Fibroblast of mammary gland (primary cell): ENCODE measurements at regions not wholly inside any gene's neighbourhood (a gene's known extent, or its start where the extent isn't known, plus 50 kb on each side); places are given as distances from the start of the nearest gene placed in this dataset.

Source experiments
- DNase-seq: peaks from one replicate; pipeline ENCODE4 v3.0.0-alpha.2; 2010; ENCODE audit warnings: low read depth
- H3K4me3 ChIP-seq: 2 replicates; pipeline ENCODE4 v1.5.1; 2011; ENCODE audit warnings: low read depth, mild to moderate bottlenecking, low read length, moderate library complexity; ENCODE audit not compliant: control insufficient read depth
- CTCF ChIP-seq: conservative IDR thresholded peaks from 2 replicates; pipeline ENCODE4 v1.5.1; 2011; ENCODE audit warnings: low read depth, low read length, inconsistent platforms; ENCODE audit not compliant: control insufficient read depth, insufficient read depth

GRCh38 chr16:48050871-48051270 is 104.9 kb downstream of the ABCC12 start:
- no peak overlapping the region for H3K4me3 ChIP-seq
- DNase-seq: no peak
- TF ChIP-seq CTCF: no peak

GRCh38 chr16:48049847-48050246 is 105.9 kb downstream of the ABCC12 start:
- no peak for DNase-seq
- H3K4me3 ChIP-seq: no peak overlapping the region
- no peak for TF ChIP-seq CTCF

DNA sequence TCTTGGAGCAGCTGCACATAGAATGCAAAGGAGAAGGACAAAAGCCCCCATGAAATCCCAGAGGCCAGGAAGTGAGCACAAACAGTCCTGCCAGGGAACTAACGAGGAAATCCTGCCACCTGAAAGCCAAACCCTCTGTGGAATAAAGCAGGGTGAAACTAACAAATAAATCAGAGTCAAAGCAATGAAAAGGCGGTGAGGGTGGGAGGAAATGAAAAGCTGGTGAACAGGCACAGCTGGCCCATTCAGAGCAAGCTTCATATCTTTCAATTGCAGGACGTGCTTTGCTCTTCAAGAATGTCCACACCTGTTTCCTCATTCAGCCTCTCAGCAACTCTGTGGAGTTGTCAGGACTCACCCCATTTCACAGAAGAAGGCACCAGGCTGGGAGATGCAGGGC is 108.1 kb downstream of the ABCC12 start:
- no peak for DNase-seq
- TF ChIP-seq CTCF: no peak
- no peak overlapping the region for H3K4me3 ChIP-seq

GRCh38 chr16:48047241-48047640 is 108.6 kb downstream of the ABCC12 start:
- no peak for DNase-seq
- H3K4me3 ChIP-seq: no peak overlapping the region
- no peak for TF ChIP-seq CTCF

- no peak for DNase-seq
- no peak overlapping the region for H3K4me3 ChIP-seq
- no peak for TF ChIP-seq CTCF
Measured at GRCh38 chr16:48044117-48044516, 111.7 kb downstream of the ABCC12 start.

- TF ChIP-seq CTCF: no peak
- DNase-seq: no peak
- no peak overlapping the region for H3K4me3 ChIP-seq
Measured at GRCh38 chr16:48041981-48042421, 113.8 kb downstream of the ABCC12 start.

DNA sequence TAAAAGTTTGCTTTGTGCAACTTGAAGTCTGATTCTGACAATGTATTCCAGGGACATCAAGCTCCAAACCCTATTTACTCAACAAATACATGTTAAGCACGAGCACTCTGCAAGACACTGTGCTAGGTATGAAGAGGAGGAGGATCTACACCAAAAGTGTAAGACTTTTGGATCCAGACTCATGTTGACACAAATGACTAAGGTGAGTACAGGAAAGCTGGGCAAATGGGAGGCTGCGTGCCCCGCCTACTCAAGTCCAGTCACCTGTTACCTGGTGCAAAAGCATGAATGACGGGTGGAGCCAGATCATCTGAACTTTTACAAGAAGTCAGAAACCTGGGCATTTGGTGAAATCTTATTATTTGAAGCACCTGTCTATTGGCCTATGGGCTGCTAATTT is 120.7 kb downstream of the ABCC12 start:
- no peak for TF ChIP-seq CTCF

More for the DNA sequence above, 120.7 kb downstream of the ABCC12 start:
- H3K4me3 ChIP-seq: no peak overlapping the region
- DNase-seq: no peak
